Femur (tissue), 1 donor: ENCODE measurements at regions not wholly inside any gene's neighbourhood (a gene's known extent, or its start where the extent isn't known, plus 50 kb on each side); places are given as distances from the start of the nearest gene placed in this dataset.
"Not testable (repeated sequence)": the region's sequence is repeated elsewhere in the genome, so short reads cannot be mapped to it uniquely, and the experiment has no call there.

Experiments used
- DNase-seq: peaks from one replicate; pipeline ENCODE4 v3.0.0-alpha.2; 2017

DNA sequence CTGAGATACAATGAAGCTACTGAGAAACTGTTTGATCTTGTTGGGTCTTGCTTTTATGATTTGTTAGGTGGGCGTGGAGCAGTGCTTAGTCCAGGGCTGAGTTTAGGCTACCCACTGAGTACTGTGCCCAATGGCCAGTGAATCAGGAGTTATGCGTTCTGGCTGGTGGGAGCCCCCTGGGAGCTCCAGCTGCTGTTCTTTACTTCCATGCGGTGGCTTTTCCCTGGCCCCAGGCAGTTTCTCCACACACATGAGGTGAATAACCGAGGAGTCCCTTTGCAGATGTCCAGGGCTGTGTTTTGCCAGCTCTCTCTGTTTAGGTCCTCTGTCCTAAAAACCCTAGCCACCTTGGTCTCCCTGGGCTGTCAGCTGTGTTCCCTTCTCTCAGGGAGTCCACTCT lies 106.5 kb downstream of the KLF13 start:
- DNase-seq: no peak

DNA sequence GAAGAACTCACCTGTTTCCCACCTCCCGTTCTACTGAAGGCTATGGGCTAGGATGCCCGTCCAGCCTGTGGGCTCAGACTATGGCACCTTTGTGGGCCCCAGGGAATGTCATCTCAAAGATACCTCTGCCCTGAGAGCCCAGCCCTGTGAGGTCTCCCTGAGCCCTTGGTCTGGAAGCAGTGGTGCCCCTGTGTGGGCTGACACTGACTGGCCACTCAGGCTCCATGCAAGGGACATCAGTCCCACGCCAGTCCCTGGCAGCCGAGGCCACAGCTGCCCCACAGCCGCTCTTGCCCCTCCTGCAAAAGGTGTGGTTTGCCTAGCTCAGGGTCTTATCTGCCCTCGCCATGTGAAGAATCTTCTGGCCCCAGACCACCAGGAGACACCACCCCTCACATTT lies 106.9 kb downstream of the KLF13 start:
- no peak for DNase-seq

DNA sequence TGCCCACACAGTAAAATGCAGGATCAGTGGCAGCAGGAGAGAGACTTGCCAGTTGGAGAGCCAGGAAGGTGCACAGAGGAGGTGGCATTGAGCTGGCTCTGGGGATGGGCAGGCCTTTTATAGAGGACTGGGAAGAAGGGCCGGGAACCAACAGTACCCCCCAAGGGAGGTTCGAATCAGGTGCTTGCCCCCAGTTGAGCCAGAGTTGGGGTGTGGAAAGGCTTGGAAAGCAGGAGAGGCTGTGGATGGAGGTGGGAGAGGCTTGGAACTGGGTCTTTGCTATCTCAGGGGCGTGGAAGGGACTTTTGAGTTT lies 107.6 kb downstream of the KLF13 start:
- no peak for DNase-seq

DNA sequence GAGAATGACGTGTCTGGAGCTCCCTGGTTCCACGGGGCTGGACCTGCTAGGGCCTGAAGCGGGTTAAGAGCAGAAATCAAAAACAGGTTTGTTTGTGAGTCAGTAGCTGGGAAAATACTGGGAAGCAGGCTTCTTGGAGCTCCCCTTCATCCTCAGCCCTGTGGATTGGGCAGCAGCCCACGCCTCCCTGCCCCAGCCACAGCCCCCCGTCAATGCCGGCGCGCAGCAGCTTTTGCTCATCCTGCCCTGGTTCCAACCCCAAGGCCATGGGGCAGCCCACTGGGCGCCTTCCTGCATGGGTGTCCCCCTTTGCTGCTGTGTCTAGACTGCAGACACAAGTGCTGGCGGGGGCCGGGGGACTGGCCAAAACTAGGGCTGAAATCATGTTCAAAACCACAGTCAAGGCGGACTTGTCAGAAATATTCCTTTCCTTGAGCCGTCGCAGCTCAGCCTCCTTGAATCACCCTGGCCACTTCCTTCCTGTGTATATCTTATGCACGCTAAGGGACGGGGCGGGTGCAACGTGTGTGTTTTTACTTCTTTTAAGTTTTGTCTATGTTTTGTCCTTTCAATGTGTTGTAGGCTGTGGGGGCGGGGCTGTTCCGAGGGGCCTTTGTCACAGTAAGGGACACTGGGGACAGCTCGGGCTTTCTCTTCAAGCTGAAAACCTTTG lies 108.1 kb downstream of the KLF13 start:
- peak; percentile 56 for DNase-seq

DNA sequence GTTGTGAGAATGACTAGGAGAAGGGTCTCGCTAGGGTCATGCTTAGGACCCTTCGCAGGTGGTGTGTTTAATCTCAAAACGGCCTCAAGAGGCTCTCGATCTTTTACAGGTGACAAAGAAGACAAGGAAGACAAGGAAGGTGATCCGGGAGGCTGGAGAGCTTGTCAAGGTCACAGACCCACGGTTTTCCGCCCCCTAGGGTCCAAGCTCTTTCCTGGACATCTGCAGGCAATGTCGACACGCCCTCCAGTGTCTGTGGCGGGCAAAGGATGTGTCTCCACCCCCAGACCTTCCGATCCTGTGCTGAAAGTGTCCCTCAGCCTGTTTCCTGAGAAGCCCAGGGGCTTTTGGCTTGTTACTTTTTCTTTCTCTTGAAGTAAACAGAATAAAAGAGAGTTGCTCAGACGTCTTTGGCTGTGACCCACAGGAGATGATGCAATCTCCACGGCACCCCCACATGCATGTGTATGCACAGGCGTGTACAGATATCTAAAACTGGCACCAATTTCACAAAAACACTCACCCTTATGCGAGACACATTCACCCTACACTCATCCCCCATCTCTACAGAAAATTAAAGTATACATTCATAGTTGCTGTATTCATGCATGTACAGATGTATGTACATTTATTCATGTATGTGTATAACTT lies 108.8 kb downstream of the KLF13 start:
- DNase-seq: peak; percentile 84

DNA sequence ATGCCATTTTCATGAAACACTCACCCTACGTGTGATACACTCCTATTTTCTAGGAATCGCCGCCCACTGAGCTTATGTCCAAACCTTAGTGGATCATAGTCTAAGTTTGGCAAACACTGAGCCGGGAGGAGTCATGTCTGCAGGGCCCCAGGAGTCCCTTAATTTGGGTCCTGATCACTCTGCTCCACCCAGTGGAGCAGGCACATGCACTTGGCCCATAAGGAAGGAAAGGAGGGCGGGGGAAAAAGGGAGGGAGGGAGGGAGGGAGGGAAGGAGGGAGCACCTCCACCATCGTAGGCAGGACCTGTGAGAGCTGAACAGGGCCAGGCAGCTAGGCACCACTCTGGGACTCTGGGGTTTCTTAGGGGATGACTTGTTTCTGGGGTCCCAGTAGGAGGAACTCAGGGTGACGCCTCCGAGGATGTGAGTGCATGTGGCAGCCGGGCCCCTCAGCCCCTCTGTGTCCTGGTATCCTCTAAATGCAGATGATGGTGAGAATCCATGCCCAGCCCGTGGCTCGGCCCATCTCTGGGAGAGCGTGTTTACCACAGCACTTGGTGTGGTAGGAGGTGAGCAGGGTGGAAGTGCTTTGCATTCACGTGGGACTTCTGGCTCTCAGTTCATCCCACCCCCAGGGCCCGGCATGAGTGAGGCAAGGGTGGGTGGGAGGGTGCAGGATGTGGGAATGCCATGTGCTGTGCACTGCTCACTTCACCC lies 109.4 kb downstream of the KLF13 start:
- DNase-seq: no peak

DNA sequence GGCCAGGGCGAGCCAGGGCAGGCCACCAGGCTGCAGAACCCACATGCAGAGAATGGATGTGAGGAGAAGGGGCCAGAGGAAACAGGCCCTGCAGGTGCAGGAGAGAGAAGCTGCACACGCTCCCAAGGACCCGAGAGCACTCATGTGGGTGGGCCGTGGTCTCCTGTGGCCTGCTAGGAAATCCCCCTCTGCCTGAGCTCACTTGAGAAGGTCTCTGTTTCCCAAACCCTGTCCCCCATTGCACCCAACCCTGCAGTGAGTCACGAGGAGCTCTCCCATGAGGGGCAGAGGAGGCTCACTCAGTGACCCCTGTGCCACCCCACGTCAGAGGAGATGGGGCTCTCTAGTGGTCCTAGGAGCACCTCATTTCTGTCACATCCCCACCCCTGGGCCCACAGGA lies 111.1 kb downstream of the KLF13 start:
- DNase-seq: no peak

DNA sequence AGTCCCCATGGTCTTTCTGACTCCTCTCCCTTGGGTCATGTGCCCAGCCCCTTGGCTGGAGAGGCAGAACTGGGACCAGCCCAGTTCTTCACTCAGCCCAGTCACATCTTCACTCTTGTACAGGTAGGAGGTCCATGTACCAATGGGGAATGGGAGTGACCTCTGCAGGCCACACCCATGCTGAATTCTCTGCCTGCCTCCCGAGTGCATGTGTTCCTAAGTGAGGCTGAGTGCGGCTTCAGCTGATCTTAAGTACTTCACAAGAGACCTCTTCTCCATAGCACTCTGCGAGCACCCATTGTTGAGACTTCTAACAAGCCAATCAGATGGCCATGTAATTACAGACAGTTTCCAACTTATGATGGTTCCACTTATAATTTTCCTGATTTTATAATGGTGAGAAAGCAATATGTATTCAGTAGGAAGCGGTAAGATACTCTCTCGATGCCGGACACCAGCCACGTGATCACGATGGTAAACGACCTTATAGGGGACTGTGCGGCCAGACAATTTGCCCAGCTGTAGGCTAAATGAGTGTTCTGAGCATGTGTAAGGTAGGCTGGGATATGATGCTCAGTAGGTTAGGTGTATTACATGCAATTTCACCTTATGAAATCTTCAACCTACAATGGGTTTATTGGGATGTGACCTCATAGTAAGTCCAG lies 112.1 kb downstream of the KLF13 start:
- DNase-seq: no peak

DNA sequence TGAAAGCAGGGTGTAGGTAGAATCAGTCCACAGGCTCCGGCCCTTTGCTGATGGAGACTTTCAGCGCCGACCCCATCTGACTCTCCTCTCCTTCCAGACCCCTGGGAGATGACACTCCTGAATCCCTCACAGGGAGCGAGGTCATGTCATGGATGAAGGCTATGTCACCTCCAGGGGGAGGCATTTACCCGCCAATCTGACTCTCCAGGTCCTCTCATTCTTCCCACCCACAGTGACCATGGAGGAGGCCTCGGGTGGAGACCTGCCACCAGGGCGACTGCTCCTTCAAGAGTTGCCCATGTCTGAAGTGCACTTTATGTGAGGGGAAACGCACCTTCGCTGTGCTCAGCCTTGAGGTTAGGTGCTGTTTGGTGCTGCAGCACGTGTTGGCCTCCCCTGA lies 112.7 kb downstream of the KLF13 start:
- no peak for DNase-seq

DNA sequence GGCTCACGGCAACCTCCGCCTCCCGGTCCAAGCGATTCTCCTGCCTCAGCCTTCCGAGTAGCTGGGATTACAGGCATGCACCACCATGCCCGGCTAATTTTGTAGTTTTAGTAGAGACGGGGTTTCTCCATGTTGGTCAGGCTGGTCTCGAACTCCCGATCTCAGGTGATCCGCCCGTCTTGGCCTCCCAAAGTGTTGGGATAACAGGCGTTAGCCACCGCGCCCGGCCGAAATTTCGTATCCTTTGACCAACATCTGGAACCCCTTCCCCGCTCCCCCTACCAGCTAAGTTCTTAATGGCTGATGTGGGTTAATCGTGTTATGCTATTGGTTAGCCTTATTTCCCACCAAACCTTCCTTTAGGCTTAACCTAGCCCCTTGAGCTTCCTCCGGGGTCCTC lies 113.6 kb downstream of the KLF13 start:
- DNase-seq: not testable (repeated sequence)

DNA sequence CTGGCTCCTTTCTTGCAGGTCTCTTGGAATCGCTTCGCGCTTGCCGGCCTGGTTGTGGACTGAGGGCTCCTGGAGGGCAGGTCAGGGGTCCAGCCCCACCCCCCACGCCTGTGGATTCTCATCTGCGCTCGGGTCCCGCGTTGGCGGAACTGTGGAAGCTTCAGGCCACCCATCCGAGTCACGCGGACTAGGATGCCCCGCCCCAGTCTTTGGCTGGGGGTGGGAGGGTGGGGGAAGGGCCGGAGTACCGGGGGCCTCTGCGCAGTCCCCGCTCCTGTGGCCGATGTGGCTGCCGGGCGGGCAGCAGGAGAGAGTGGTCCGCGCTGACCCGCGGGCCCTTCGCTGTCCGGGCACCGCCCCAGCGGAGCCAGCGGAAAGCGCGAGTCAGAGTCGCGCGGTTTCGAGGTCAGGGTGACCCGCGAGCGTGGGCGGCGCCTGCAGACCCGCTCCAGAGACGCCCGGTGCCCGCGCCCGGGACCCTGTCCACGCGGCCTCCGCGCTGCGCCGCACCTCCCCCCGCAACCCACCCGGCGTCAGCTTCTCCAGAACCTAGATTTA lies 114.2 kb downstream of the KLF13 start:
- DNase-seq: peak; percentile 60

DNA sequence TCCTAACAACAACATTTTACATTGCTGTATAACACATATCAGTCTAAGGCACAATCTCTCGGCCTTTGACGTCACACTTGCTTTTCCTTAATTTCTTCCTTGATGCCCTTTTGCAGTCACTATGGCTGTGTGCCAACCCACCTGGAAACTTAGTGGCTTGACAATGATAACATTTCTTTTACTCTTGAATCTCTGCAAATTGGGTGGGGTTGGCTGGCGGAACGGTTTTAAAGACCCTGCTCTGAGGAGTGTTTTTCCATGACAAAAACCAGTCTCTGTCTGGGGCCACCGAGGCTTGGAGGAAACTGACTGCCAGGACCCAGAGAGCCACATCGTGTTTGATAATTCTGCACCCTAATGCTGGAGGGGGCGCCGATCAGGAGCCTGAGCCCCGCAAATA lies 115.6 kb downstream of the KLF13 start:
- DNase-seq: no peak

DNA sequence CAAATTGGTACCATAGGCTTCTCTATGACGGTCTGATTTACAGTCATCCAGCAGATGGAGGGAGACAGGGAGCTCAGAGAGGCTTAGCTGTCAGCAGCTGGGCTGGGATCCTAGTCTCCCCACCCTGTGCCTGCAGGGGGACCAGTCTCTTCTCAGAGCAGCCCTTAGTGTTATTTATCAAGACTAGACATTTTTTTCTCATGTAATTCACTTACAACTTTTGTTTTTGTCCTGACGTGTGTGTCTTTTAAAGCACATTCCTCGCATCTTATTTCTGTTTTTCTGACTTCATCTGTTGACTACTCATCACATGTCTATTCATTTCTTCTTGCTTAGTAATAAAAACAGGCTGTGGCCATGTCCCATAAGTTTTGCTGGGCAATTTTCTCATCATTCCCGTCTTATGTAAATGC lies 116.1 kb downstream of the KLF13 start:
- no peak for DNase-seq

DNA sequence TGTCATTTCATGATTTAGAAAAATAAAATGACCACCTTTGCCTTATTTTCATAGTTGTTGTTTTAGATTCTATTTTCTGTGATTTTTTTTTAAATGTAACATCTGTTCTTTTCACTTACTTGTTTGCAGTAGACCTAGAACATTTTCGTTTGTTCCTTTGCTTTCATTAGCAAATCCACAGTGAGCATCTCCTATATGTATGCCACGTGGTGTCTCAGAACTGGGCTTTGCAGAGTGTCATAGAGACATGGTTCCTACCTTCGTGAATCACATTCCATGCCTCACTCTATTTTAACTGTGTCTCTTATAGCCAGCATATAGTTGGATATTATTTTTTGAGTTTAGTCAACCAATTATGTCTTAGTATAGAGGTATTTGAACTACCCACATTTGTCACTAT lies 118.2 kb downstream of the KLF13 start:
- DNase-seq: no peak

DNA sequence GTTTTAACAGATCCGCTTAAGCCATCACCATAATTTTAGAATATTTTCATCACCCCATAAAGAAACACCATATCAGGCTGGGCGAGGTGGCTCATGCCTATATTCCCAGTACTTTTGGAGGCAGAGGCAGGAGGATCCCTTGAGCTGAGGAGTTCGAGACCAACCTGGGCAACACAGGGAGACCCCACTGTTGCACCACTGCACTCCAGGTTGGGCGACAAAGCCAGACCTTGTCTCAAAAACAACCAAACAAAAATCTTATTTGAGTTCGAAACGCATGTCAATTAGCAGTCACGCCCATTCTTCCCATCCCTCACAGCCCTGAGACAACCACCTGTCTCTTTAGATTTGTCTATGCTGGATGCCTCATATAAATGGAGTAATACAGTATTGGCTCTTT lies 119.9 kb downstream of the KLF13 start:
- no peak for DNase-seq

DNA sequence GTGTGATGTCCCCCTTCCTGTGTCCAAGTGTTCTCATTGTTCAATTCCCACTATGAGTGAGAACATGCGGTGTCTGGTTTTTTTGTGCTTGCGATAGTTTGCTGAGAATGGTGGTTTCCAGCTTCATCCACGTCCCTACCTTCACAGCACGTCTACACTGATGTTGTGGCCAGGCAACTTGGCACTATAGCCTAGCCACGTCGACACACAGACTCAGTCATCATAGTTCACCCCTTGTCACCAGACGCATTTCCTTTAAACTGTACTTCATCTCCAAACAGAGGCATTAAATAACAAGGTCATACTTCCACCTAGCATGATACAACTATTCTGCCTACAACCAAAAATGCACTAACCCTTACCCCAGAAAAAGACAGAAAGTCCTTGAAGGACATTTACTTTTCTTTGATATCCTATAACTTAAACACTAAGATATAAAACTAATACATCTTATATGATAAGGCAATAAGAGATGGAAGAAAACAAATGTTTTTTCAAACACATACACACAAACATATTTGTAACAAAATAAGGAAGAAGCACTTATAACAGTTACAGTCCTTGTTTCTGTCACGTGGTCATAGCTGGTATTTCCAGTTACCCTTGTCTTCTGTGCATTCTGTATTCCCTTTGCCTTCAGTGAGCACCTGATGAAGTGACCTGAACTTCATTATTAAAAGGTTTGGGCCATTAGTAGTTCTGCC lies 121.4 kb downstream of the KLF13 start:
- no peak for DNase-seq

DNA sequence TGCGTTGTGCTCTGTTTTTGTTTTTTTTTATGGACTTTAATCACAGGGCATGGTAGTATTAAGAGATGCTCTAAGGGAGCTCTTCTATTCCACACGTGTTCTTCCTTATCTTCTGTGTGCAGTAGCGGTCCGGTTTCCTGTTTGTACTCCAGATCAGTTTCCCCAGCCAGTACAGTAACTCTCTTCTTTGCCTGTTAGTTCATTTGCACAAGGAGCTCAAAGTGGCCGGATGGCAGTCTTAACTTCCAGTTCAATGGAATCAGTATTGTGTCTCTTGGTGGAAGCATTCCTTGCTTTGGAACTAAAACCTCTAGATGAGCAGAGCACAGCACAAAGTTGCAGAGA lies 122.0 kb downstream of the KLF13 start:
- no peak for DNase-seq

DNA sequence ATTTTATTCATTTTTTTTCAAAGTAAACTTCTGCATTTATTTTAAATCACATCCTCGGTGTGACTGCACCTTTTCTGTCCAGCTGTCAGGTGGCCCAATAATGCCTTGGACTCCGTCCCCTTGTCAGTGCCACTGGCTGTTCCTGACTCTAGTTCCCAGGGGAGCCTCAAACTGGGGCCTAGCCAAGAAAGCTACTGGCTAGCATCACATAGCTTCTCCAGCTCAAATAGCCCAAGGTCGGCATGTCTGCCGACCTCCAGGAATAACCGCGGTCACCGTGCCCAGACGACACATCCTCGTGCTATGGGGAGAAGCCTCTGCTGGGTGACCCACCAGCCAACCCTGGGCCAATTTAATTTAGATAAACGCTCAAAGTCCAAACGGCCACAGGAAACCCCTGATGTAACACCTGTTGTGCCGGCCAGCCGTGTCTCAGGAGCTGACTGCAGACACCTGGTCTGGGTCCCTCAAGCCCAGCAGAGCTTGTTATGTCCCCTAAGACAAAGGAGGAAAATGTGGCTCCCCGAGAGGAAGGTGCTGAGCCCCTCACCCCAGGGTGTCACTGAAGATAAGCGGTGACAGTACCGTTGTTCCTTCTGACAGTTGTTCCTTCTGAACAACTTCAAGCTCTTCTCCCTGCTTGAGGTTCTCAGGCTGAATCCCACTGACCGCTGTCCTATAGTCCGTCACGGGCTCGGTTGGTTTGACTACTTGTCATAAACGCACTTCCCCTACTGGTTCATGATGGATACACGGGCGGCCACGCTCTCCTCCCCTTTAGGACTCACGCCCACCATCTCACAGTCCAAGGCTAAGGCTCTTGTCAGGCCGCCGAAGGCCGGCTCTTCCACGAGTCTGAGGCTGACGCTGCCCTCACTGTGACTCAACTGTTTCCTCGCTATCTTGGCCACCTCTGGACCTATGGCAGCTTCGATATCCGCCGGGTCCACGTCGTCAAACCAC lies 126.2 kb downstream of the KLF13 start:
- no peak for DNase-seq

DNA sequence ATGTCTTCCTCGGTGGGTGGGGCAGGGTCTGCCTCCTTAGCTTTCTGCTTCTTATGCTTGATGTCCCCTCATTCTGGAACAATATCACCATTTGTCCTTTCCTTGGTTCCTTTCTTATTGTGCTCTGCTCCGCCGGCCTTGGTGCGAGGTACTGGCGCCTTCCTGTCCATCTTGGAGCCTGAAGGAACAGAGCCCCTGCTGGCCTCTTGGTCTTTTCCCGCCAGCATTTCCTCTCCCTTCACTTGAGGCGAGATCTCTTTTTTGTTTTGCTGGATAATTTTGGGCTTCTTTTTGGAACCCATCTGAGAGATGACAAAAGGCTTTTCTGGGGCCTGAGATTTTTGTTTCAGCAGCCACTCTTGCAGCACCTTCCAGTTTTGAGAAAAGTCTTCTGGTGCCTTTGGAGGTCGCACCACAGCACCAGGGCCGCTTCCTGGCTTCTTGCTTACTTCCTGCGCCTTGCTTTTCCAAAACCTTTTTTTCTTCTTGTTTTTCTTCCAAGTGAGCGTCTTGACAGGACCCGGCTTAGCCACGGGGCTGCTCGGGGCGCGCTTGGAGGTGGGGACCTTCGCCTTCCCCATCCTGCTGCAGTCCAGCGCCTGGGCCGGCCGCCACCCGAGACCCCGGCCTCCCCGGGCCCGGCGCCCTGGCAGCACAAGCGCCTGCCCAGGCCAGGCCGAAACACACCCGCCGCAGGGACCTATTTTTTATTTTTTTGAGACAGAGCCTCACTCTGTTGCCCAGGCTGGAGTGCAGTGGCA lies 127.1 kb downstream of the KLF13 start:
- DNase-seq: no peak

DNA sequence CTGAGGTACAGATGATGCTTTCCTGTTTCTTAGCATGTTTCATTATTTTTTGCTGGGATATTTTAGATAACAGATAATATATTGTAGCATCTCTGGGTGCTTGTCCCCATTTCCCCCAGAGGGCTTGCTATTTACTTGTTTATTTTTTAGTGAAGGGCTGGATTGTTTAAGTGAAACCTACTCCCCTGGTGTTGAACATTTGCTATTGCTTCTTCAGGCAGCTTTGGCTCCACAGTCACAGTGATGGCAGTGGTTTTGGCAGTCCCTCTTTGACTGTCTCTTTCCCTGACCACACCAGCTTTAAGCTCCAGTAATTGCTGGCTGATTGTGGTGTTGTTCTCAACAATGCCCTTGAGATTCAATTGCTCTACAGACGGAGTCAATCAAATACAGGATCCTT lies 128.9 kb downstream of the KLF13 start:
- DNase-seq: no peak
